Neural progenitor cell (in vitro differentiated cells): ENCODE measurements at regions not wholly inside any gene's neighbourhood (a gene's known extent, or its start where the extent isn't known, plus 50 kb on each side); places are given as distances from the start of the nearest gene placed in this dataset.

ENCODE experiments used
- DNase-seq: peaks from one replicate; pipeline ENCODE4 v3.0.0-alpha.2; 2016; ENCODE audit warnings: low spot score
- H2AFZ ChIP-seq: fragments of 200-600 bp; sonication (generic); replicated peaks from 2 replicates; pipeline ENCODE4 v1.6.1; 2016; ENCODE audit warnings: antibody characterized with exemption
- H3F3A ChIP-seq: fragments of 200-600 bp; sonication (generic); 2 replicates; pipeline ENCODE4 v1.6.1; 2016; ENCODE audit warnings: antibody characterized with exemption, low read depth
- H3K27ac ChIP-seq: fragments of 200-600 bp; sonication (generic); 2 replicates; pipeline ENCODE4 v1.5.1; 2016; ENCODE audit warnings: mild to moderate bottlenecking
- H3K27me3 ChIP-seq: fragments of 200-600 bp; sonication (generic); 2 replicates; pipeline ENCODE4 v1.6.1; 2016; ENCODE audit warnings: mild to moderate bottlenecking, moderate library complexity
- H3K36me3 ChIP-seq: fragments of 200-600 bp; sonication (generic); 2 replicates; pipeline ENCODE4 v1.5.1; 2016
- H3K4me1 ChIP-seq: fragments of 200-600 bp; sonication (generic); 2 replicates; pipeline ENCODE4 v1.6.1; 2016; ENCODE audit warnings: mixed run types
- H3K4me2 ChIP-seq: fragments of 200-600 bp; sonication (generic); 2 replicates; pipeline ENCODE4 v1.6.1; 2016
- H3K4me3 ChIP-seq: fragments of 200-600 bp; sonication (generic); 2 replicates; pipeline ENCODE4 v1.5.1; 2016
- H3K79me2 ChIP-seq: fragments of 200-600 bp; sonication (generic); 2 replicates; pipeline ENCODE4 v1.6.1; 2016; ENCODE audit warnings: low read depth
- H3K9ac ChIP-seq: fragments of 200-600 bp; sonication (generic); 2 replicates; pipeline ENCODE4 v1.6.1; 2016
- H3K9me3 ChIP-seq: fragments of 200-600 bp; sonication (generic); 2 replicates; pipeline ENCODE4 v1.5.1; 2016; ENCODE audit warnings: low read depth
- H4K20me1 ChIP-seq: fragments of 200-600 bp; sonication (generic); 2 replicates; pipeline ENCODE4 v1.6.1; 2016; ENCODE audit warnings: low read depth
- H3K27ac Mint-ChIP-seq: 3 replicates; pipeline ENCODE4 v1.8.0; 2021; ENCODE audit warnings: mixed read lengths
- H3K27me3 Mint-ChIP-seq: 2 replicates; pipeline ENCODE4 v1.8.0; 2022; ENCODE audit warnings: low read depth, mild to moderate bottlenecking, inconsistent platforms, moderate library complexity, mixed read lengths; ENCODE audit not compliant: insufficient read depth
- H3K36me3 Mint-ChIP-seq: 3 replicates; pipeline ENCODE4 v1.8.0; 2021; ENCODE audit warnings: mixed read lengths
- H3K4me1 Mint-ChIP-seq: 3 replicates; pipeline ENCODE4 v1.8.0; 2021; ENCODE audit warnings: mixed read lengths
- H3K4me3 Mint-ChIP-seq: 3 replicates; pipeline ENCODE4 v1.8.0; 2021; ENCODE audit warnings: mild to moderate bottlenecking, moderate library complexity, mixed read lengths
- H3K9me3 Mint-ChIP-seq: 3 replicates; pipeline ENCODE4 v1.8.0; 2020; ENCODE audit warnings: mixed read lengths
- CTCF ChIP-seq: fragments of 200-600 bp; sonication (generic); IDR thresholded peaks from 2 replicates; pipeline ENCODE4 v1.5.1; 2017; ENCODE audit warnings: antibody characterized with exemption, mild to moderate bottlenecking
- EZH2 ChIP-seq: fragments of 200-600 bp; sonication (generic); IDR thresholded peaks from 2 replicates; pipeline ENCODE4 v1.6.1; 2017; ENCODE audit warnings: antibody characterized with exemption, mild to moderate bottlenecking, moderate library complexity
- EZH2phosphoT487 ChIP-seq: fragments of 200-600 bp; sonication (generic); IDR thresholded peaks from 2 replicates; pipeline ENCODE4 v1.6.1; 2017; ENCODE audit warnings: antibody characterized with exemption

DNA sequence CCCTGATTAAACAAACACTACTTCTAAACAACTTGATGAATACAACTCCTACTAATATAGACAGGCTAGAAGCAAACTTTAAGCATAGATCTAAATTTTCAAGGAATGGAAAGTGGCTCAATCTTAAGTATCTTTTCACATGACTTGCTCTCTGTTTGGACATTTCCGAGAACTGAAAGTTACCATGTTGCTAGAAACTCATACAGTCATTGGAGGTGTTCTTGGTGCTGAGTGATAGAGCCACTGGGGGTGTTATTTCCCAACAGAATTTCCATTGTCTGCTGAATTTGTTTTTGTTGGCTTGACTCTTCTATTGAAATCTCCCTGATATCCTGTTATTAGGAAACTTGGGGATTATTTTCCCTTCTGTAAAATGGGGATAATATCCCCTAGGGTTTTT lies 264.5 kb upstream of the RASGRP1 start:
- Histone ChIP-seq H3K9ac (no peak overlapping the region), H2AFZ (no peak overlapping the region), H3F3A (no peaks in the 10 kb centered on the region), H3K4me2 (no peak overlapping the region), H3K79me2 (no peaks in the 10 kb centered on the region), H3K36me3 (no peaks in the 10 kb centered on the region), H3K4me1 (no peaks in the 10 kb centered on the region), H4K20me1 (no peaks in the 10 kb centered on the region), H3K27me3 (no peaks in the 10 kb centered on the region), H3K4me3 (no peak overlapping the region), H3K27ac (no peak overlapping the region), H3K9me3 (no peaks in the 10 kb centered on the region)
- Mint-ChIP-seq H3K36me3 (no peaks in the 10 kb centered on the region), H3K27me3 (peaks cover 10% of the 10 kb centered on the region), H3K4me3 (no peak overlapping the region), H3K4me1 (peaks cover 4% of the 10 kb centered on the region), H3K9me3 (peaks cover 14% of the 10 kb centered on the region), H3K27ac (no peak overlapping the region)
- TF ChIP-seq EZH2 (no peak), EZH2phosphoT487 (no peak), CTCF (no peak)
- no peak for DNase-seq

DNA sequence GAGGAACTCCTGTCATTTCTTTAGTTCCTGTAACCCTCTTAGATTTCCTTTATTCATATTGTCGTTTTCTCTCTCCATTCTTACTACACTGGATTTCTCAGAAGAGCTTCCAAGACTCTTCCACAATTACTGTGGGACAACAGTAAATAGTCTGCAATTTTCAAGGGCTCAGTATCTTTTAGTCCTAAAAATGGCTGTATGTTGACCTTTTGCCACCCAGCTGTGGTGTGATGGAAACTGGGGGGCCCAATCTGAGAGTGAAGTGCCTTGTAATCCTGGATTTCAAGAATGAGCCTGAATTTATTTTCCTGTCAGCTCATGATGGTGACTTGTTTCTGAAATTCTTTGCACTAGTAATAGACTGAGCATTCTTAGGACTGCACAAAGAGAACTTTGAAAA lies 277.6 kb upstream of the RASGRP1 start:
- Mint-ChIP-seq H3K27me3 (peaks cover 3% of the 10 kb centered on the region), H3K4me1 (peaks cover 8% of the 10 kb centered on the region), H3K36me3 (no peaks in the 10 kb centered on the region), H3K27ac (no peak overlapping the region), H3K9me3 (peaks cover 6% of the 10 kb centered on the region), H3K4me3 (no peak overlapping the region)
- no peak for DNase-seq
- Histone ChIP-seq H3K4me2 (no peak overlapping the region), H3K4me1 (no peaks in the 10 kb centered on the region), H3K27me3 (no peaks in the 10 kb centered on the region), H2AFZ (no peak overlapping the region), H3K4me3 (no peak overlapping the region), H3K27ac (no peak overlapping the region), H3K9me3 (no peaks in the 10 kb centered on the region), H3K36me3 (no peaks in the 10 kb centered on the region), H4K20me1 (no peaks in the 10 kb centered on the region), H3K79me2 (no peaks in the 10 kb centered on the region), H3F3A (no peaks in the 10 kb centered on the region), H3K9ac (no peak overlapping the region)
- TF ChIP-seq CTCF = no peak
- no peak for TF ChIP-seq EZH2phosphoT487

GRCh38 chr15:38843051-38843501 lies 278.5 kb upstream of the RASGRP1 start:
- Mint-ChIP-seq H3K4me1 (peaks cover 8% of the 10 kb centered on the region), H3K36me3 (no peaks in the 10 kb centered on the region), H3K27me3 (peaks cover 5% of the 10 kb centered on the region), H3K4me3 (no peak overlapping the region), H3K27ac (no peak overlapping the region), H3K9me3 (peaks cover 4% of the 10 kb centered on the region)
- Histone ChIP-seq H3K79me2 (no peaks in the 10 kb centered on the region), H3F3A (no peaks in the 10 kb centered on the region), H3K36me3 (no peaks in the 10 kb centered on the region), H4K20me1 (no peaks in the 10 kb centered on the region), H3K4me2 (no peak overlapping the region), H2AFZ (no peak overlapping the region), H3K9me3 (no peaks in the 10 kb centered on the region), H3K27ac (no peak overlapping the region), H3K9ac (no peak overlapping the region), H3K27me3 (no peaks in the 10 kb centered on the region), H3K4me1 (no peaks in the 10 kb centered on the region), H3K4me3 (no peak overlapping the region)
- TF ChIP-seq CTCF (no peak), EZH2phosphoT487 (no peak)
- DNase-seq = no peak
